Parathyroid adenoma (tissue), 2 donors: ENCODE measurements at regions not wholly inside any gene's neighbourhood (a gene's known extent, or its start where the extent isn't known, plus 50 kb on each side); places are given as distances from the start of the nearest gene placed in this dataset.
"Not testable (repeated sequence)": the region's sequence is repeated elsewhere in the genome, so short reads cannot be mapped to it uniquely, and the experiment has no call there.

Experiments used
- H2AFZ ChIP-seq: fragments of 300-600 bp; sonication (generic); one replicate; pipeline ENCODE4 v1.7.0; 2017; ENCODE audit warnings: antibody characterized with exemption, mild to moderate bottlenecking
- H3K27ac ChIP-seq: fragments of 300-600 bp; sonication (generic); one replicate; pipeline ENCODE4 v1.7.0; 2017
- H3K27me3 ChIP-seq: fragments of 300-600 bp; sonication (generic); one replicate; pipeline ENCODE4 v1.7.0; 2017; ENCODE audit warnings: low read length; ENCODE audit not compliant: control insufficient read depth, insufficient read depth
- H3K36me3 ChIP-seq: fragments of 300-600 bp; sonication (generic); one replicate; pipeline ENCODE4 v1.7.0; 2017; ENCODE audit warnings: low read length; ENCODE audit not compliant: control insufficient read depth, insufficient read depth
- H3K4me1 ChIP-seq: fragments of 300-600 bp; sonication (generic); one replicate; pipeline ENCODE4 v1.7.0; 2017; ENCODE audit warnings: control low read depth
- H3K4me2 ChIP-seq: fragments of 300-600 bp; sonication (generic); one replicate; pipeline ENCODE4 v1.7.0; 2017; ENCODE audit warnings: low read length
- H3K4me3 ChIP-seq: fragments of 300-600 bp; sonication (generic); one replicate; pipeline ENCODE4 v1.7.0; 2017; ENCODE audit warnings: low read depth, low read length
- H3K79me2 ChIP-seq: fragments of 300-600 bp; sonication (generic); one replicate; pipeline ENCODE4 v1.7.0; 2017; ENCODE audit warnings: control low read depth
- H3K9ac ChIP-seq: fragments of 300-600 bp; sonication (generic); one replicate; pipeline ENCODE4 v1.7.0; 2017; ENCODE audit warnings: mild to moderate bottlenecking
- H3K9me3 ChIP-seq: fragments of 300-600 bp; sonication (generic); one replicate; pipeline ENCODE4 v1.7.0; 2017; ENCODE audit warnings: low read length; ENCODE audit not compliant: control insufficient read depth
- CTCF ChIP-seq: fragments of 300-600 bp; sonication (generic); IDR thresholded peaks from one replicate; pipeline ENCODE4 v1.7.0; 2017; ENCODE audit warnings: antibody characterized with exemption, mild to moderate bottlenecking
- donor health status: primary hyperparathyroidism.

GRCh38 chr7:52161483-52161882 is 844.9 kb upstream of the COBL start:
- no peak overlapping the region for H3K4me2 ChIP-seq
- no peak overlapping the region for H3K27ac ChIP-seq
- no peaks in the 10 kb centered on the region for H3K36me3 ChIP-seq
- H3K9me3 ChIP-seq: no peaks in the 10 kb centered on the region
- H2AFZ ChIP-seq: no peak overlapping the region
- H3K27me3 ChIP-seq: no peaks in the 10 kb centered on the region
- no peaks in the 10 kb centered on the region for H3K79me2 ChIP-seq
- H3K4me3 ChIP-seq: no peak overlapping the region
- H3K4me1 ChIP-seq: no peaks in the 10 kb centered on the region
- no peak for TF ChIP-seq CTCF
- H3K9ac ChIP-seq: no peak overlapping the region

- not testable (repeated sequence) for H3K9ac ChIP-seq, H3K4me2 ChIP-seq
Measured at GRCh38 chr7:52159421-52159820, 842.8 kb upstream of the COBL start.

GRCh38 chr7:52154382-52154781 is 837.8 kb upstream of the COBL start:
- H3K4me3 ChIP-seq: no peak overlapping the region
- no peaks in the 10 kb centered on the region for H3K36me3 ChIP-seq
- no peak for TF ChIP-seq CTCF

More at GRCh38 chr7:52159421-52159820, 842.8 kb upstream of the COBL start:
- not testable (repeated sequence) for H3K79me2 ChIP-seq, H3K27ac ChIP-seq, H2AFZ ChIP-seq, H3K4me3 ChIP-seq, H3K27me3 ChIP-seq, H3K4me1 ChIP-seq, H3K9me3 ChIP-seq, H3K36me3 ChIP-seq

GRCh38 chr7:52151559-52151958 is 835.0 kb upstream of the COBL start:
- Histone ChIP-seq H3K4me3 (no peak overlapping the region), H3K9ac (no peak overlapping the region), H2AFZ (no peak overlapping the region), H3K27ac (no peak overlapping the region), H3K4me2 (no peak overlapping the region), H3K4me1 (no peaks in the 10 kb centered on the region), H3K9me3 (no peaks in the 10 kb centered on the region), H3K27me3 (no peaks in the 10 kb centered on the region), H3K79me2 (no peaks in the 10 kb centered on the region), H3K36me3 (no peaks in the 10 kb centered on the region)
- TF ChIP-seq CTCF: no peak

More at GRCh38 chr7:52154382-52154781, 837.8 kb upstream of the COBL start:
- H3K9me3 ChIP-seq: no peaks in the 10 kb centered on the region
- no peak overlapping the region for H2AFZ ChIP-seq
- no peak overlapping the region for H3K4me2 ChIP-seq
- H3K4me1 ChIP-seq: no peaks in the 10 kb centered on the region
- H3K27me3 ChIP-seq: no peaks in the 10 kb centered on the region
- no peak overlapping the region for H3K27ac ChIP-seq
- H3K9ac ChIP-seq: no peak overlapping the region
- no peaks in the 10 kb centered on the region for H3K79me2 ChIP-seq

GRCh38 chr7:52150952-52151351 is 834.3 kb upstream of the COBL start:
- Histone ChIP-seq H3K4me2 (no peak overlapping the region), H3K9ac (no peak overlapping the region), H3K79me2 (no peaks in the 10 kb centered on the region), H3K27ac (no peak overlapping the region), H2AFZ (no peak overlapping the region), H3K36me3 (no peaks in the 10 kb centered on the region), H3K4me1 (no peaks in the 10 kb centered on the region), H3K27me3 (no peaks in the 10 kb centered on the region), H3K4me3 (no peak overlapping the region), H3K9me3 (no peaks in the 10 kb centered on the region)
- TF ChIP-seq CTCF: no peak
